ENCODE measurements at regions not wholly inside any gene's neighbourhood (a gene's known extent, or its start where the extent isn't known, plus 50 kb on each side); places are given as distances from the start of the nearest gene placed in this dataset.

DNA sequence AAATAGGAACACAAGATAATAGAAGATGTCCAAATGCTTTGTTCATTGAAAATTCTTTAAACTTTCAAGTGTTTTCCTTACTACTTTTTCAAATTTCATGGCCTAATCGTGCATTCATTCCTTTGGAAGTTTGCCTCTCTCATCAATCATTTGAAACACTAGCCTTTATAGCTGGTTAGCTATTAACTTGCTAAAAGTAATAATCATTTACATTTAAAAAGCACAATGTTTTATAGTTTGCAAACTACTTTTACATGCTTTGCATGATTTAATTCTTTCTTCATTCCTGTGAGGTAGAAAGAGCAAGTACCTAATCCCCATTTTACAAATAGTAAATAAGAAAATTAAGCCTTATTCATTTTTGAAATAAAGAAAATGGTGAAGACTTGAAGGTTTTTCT, 137.4 kb upstream of the SLC7A14 start:
- no peak for ATAC-seq (ENCODE audit: insufficient read depth, low FRiP score)

DNA sequence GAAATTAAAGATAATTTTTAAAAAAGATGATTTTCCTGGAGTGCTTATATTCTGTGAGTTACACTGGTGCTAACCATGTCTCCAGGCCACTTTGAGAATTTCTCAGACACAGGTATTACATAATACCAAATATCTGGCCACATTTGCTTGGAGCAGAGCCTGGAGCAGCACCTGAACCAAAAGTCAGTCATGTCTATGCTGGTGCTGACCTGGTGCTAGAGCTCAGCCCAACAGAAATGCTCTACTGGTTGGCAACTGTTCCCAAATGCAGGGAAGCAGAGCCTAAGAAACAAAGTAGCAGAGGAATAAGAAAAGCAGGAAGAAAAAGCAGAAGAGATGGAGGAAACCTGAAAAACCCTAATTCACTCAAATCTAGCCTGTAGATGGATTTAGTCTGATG, 135.7 kb upstream of the SLC7A14 start:
- DNase-seq, result no peak
- H3K4me3 ChIP-seq, result no peak overlapping the region
- TF ChIP-seq, protein P1, sequence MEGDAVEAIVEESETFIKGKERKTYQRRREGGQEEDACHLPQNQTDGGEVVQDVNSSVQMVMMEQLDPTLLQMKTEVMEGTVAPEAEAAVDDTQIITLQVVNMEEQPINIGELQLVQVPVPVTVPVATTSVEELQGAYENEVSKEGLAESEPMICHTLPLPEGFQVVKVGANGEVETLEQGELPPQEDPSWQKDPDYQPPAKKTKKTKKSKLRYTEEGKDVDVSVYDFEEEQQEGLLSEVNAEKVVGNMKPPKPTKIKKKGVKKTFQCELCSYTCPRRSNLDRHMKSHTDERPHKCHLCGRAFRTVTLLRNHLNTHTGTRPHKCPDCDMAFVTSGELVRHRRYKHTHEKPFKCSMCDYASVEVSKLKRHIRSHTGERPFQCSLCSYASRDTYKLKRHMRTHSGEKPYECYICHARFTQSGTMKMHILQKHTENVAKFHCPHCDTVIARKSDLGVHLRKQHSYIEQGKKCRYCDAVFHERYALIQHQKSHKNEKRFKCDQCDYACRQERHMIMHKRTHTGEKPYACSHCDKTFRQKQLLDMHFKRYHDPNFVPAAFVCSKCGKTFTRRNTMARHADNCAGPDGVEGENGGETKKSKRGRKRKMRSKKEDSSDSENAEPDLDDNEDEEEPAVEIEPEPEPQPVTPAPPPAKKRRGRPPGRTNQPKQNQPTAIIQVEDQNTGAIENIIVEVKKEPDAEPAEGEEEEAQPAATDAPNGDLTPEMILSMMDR (IDR thresholded peaks at IDR 0.05; ENCODE audit: control extremely low read depth, extremely low read depth), result no peak
- no peak overlapping the region for H3K27ac ChIP-seq (ENCODE audit: low read depth in 1 of 2, low read length in 1 of 2)
- no peak overlapping the region for H3K9ac ChIP-seq (ENCODE audit: insufficient read depth in 1 of 2, low read length in 2 of 2)
- no peaks in the 10 kb centered on the region for H3K36me3 ChIP-seq (ENCODE audit: control insufficient read depth in 4 of 4, insufficient read depth in 4 of 4, low read length in 4 of 4)
- ATAC-seq (ENCODE audit: insufficient read depth, low FRiP score), result no peak
- no peaks in the 10 kb centered on the region for H3K27me3 ChIP-seq (ENCODE audit: control insufficient read depth in 3 of 3, insufficient read depth in 3 of 3, low read length in 2 of 3)
- H3K4me1 ChIP-seq (ENCODE audit: control insufficient read depth in 5 of 5, insufficient read depth in 5 of 5, low read length in 5 of 5), result peaks cover 0 to 11% (median 0%) of the 10 kb centered on the region in 5 donors
- H3K9me3 ChIP-seq (ENCODE audit: control insufficient read depth in 4 of 4, insufficient read depth in 3 of 4, low read length in 3 of 4), result peaks cover 0 to 4% (median 0%) of the 10 kb centered on the region in 4 donors

More for the DNA sequence above, 137.4 kb upstream of the SLC7A14 start:
- Histone ChIP-seq H3K4me1 (ENCODE audit: control insufficient read depth in 5 of 5, insufficient read depth in 5 of 5, low read length in 5 of 5) (peaks cover 0 to 11% (median 0%) of the 10 kb centered on the region in 5 donors), H3K4me3 (no peak overlapping the region), H3K9ac (ENCODE audit: insufficient read depth in 1 of 2, low read length in 2 of 2) (no peak overlapping the region), H3K9me3 (ENCODE audit: control insufficient read depth in 4 of 4, insufficient read depth in 3 of 4, low read length in 3 of 4) (peaks cover 0 to 4% (median 0%) of the 10 kb centered on the region in 4 donors), H3K27ac (ENCODE audit: low read depth in 1 of 2, low read length in 1 of 2) (no peak overlapping the region), H3K27me3 (ENCODE audit: control insufficient read depth in 3 of 3, insufficient read depth in 3 of 3, low read length in 2 of 3) (no peaks in the 10 kb centered on the region), H3K36me3 (ENCODE audit: control insufficient read depth in 4 of 4, insufficient read depth in 4 of 4, low read length in 4 of 4) (no peaks in the 10 kb centered on the region)
- TF ChIP-seq, protein P1 (IDR thresholded peaks at IDR 0.05; ENCODE audit: control extremely low read depth, extremely low read depth), result no peak
- 69 to 79% methylated on average over 1 of the region's 1 CpG for WGBS, 2 donors
- no peak for DNase-seq

DNA sequence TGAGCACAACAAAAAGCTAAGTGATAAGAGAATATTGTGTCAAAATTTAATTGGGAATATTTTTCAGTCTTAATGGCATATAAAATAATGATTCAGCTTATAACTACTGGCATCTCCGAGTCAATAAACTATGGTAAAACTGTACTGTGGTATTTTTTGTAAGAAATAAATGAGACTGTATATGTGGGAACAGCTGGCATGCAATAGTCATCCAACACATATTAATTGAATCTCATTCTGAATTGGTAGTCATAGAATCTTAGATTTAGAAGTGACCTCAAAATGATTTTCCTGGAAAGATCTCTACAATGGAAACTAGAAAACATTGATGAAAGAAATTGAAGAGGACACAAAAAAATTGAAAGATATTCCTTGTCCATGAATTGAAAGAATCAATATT, 133.4 kb upstream of the SLC7A14 start:
- TF ChIP-seq, protein P1 (IDR thresholded peaks at IDR 0.05; ENCODE audit: control extremely low read depth, extremely low read depth), result no peak
- H3K9me3 ChIP-seq (ENCODE audit: control insufficient read depth in 4 of 4, insufficient read depth in 3 of 4, low read length in 3 of 4), result peaks cover 0 to 4% (median 0%) of the 10 kb centered on the region in 4 donors
- no peak overlapping the region for H3K4me3 ChIP-seq
- no peak overlapping the region for H3K27ac ChIP-seq (ENCODE audit: low read depth in 1 of 2, low read length in 1 of 2)
- 71 to 87% methylated on average over 1 of the region's 1 CpG for WGBS, 2 donors
- H3K4me1 ChIP-seq (ENCODE audit: control insufficient read depth in 5 of 5, insufficient read depth in 5 of 5, low read length in 5 of 5), result peaks cover 0 to 3% (median 0%) of the 10 kb centered on the region in 5 donors
- H3K36me3 ChIP-seq (ENCODE audit: control insufficient read depth in 4 of 4, insufficient read depth in 4 of 4, low read length in 4 of 4), result no peaks in the 10 kb centered on the region
- H3K27me3 ChIP-seq (ENCODE audit: control insufficient read depth in 3 of 3, insufficient read depth in 3 of 3, low read length in 2 of 3), result no peaks in the 10 kb centered on the region
- ATAC-seq (ENCODE audit: insufficient read depth, low FRiP score) (no peak), DNase-seq (no peak)
- H3K9ac ChIP-seq (ENCODE audit: insufficient read depth in 1 of 2, low read length in 2 of 2), result no peak overlapping the region

DNA sequence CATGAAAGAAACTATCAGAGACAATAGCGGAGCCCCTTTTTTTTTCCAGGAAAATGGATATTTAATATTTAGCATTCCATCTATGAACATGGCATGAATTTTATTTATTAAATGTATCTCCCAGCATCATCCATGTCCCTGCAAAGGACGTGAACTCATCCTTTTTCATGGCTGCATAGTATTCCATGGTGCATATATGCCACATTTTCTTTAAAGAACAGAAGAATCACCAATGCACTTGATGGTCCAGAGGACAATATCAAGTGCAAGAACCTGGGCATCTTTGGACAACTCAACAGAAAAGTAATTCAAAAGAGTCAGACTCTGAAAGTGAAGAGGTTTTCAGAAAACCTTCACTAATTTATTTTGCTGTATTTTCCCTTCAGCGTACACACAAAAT, 133.0 kb upstream of the SLC7A14 start:
- Histone ChIP-seq H3K27ac (ENCODE audit: low read depth in 1 of 2, low read length in 1 of 2) (no peak overlapping the region), H3K36me3 (ENCODE audit: control insufficient read depth in 4 of 4, insufficient read depth in 4 of 4, low read length in 4 of 4) (no peaks in the 10 kb centered on the region), H3K4me3 (no peak overlapping the region), H3K4me1 (ENCODE audit: control insufficient read depth in 5 of 5, insufficient read depth in 5 of 5, low read length in 5 of 5) (peaks cover 0 to 3% (median 0%) of the 10 kb centered on the region in 5 donors), H3K27me3 (ENCODE audit: control insufficient read depth in 3 of 3, insufficient read depth in 3 of 3, low read length in 2 of 3) (peaks cover 0 to 3% (median 0%) of the 10 kb centered on the region in 3 donors), H3K9ac (ENCODE audit: insufficient read depth in 1 of 2, low read length in 2 of 2) (no peak overlapping the region), H3K9me3 (ENCODE audit: control insufficient read depth in 4 of 4, insufficient read depth in 3 of 4, low read length in 3 of 4) (peaks cover 0 to 4% (median 0%) of the 10 kb centered on the region in 4 donors)
- ATAC-seq (ENCODE audit: insufficient read depth, low FRiP score), result no peak
- no peak for DNase-seq
- TF ChIP-seq, protein P1 (IDR thresholded peaks at IDR 0.05; ENCODE audit: control extremely low read depth, extremely low read depth), result no peak
- WGBS, 2 donors, result 92 to 93% methylated on average over 3 of the region's 3 CpGs
